Kidney capillary endothelial cell (primary cell): ENCODE measurements at regions not wholly inside any gene's neighbourhood (a gene's known extent, or its start where the extent isn't known, plus 50 kb on each side); places are given as distances from the start of the nearest gene placed in this dataset.
"Not testable (repeated sequence)": the region's sequence is repeated elsewhere in the genome, so short reads cannot be mapped to it uniquely, and the experiment has no call there.

Source experiments
- DNase-seq: peaks from one replicate; pipeline ENCODE4 v3.0.0-alpha.2; 2018; ENCODE audit warnings: low spot score

DNA sequence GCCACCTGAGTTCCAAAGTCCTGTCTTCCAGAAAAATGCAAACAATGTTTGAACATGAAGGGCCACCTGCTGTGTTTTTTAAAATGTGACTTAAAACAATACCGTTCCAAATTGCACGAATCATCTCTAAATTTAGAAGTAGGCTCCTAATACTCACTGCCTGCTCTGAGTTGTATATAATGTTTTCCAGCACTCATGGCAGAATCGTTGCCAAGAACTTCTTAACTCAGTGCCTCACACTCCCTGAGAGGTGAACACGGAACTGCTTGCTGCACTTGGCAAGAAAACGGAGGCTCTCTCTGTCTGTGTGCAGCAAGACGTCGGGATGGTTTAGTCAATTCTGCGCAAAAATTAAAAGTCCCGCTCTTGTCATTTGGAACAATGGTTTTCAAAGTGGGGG, 757.3 kb upstream of the AUTS2 start:
- no peak for DNase-seq

- not testable (repeated sequence) for DNase-seq
These were observed 754.3 kb upstream of the AUTS2 start for GRCh38 chr7:68843985-68844384.

- no peak for DNase-seq
These were observed 751.4 kb upstream of the AUTS2 start for GRCh38 chr7:68846811-68847325.

GRCh38 chr7:68853254-68853653, 745.0 kb upstream of the AUTS2 start:
- no peak for DNase-seq

- DNase-seq = no peak
These were observed 740.7 kb upstream of the AUTS2 start for GRCh38 chr7:68857571-68857970.

DNA sequence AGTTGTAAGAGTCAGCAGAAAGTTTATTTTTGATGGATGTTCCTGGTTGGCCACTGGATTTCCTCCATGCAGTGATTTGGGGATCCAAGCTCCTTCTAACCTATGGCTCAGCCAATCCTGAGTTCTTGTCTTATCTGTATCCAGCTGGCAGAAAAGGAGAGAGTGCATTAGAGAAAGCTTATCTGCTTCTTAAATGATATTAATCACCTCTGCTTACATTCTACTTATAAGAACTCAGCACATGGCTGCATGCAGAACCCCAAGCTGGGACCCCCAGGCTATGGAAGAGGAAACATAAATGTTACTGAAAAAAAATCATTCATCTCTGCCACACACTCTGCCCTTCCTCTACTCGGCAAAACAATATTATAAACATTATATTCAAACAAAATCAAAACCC, 739.8 kb upstream of the AUTS2 start:
- DNase-seq = no peak

- no peak for DNase-seq
These were observed 737.1 kb upstream of the AUTS2 start for GRCh38 chr7:68861171-68861570.

GRCh38 chr7:68862261-68862660, 736.0 kb upstream of the AUTS2 start:
- no peak for DNase-seq

- no peak for DNase-seq
These were observed 735.5 kb upstream of the AUTS2 start for GRCh38 chr7:68862736-68863135.

GRCh38 chr7:68865351-68866199, 732.7 kb upstream of the AUTS2 start:
- DNase-seq = no peak

DNA sequence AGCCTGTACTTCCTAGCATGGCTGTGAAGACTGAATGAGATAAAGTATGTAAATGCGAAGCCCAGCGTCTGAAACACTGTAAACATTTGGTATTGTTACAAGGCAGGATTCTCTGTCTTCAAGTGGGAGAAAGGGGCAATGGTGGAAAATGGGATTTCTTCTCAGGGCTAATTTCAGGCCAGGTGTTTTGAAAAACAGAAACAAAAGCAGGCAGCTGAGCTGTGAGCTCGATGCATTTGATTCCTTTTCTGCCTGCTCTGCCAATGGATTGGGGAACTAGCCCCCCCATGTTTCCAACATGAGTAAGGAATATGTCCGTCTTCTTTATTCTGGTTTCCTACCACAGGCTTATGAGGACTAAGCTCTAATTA, 732.1 kb upstream of the AUTS2 start:
- DNase-seq = no peak

GRCh38 chr7:68866721-68867120, 731.6 kb upstream of the AUTS2 start:
- not testable (repeated sequence) for DNase-seq

DNA sequence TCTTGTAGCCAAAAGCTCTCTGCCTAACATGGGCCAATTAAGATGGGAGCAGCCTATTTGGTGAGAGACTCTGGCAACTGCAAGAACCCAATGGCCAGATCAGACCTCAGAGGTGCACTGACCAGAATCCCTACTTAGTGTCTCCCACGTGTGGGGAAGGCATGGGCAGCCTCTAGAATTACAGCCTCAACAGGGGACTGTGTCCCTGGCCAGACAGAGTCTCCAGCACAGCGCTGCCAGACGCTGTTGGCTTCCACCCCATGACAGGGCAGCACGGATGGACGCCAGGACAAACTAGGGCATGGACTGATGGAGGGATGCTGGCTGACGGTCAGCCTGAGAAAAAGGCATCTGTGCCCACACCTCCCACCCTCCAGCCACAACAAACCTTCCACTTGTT, 729.3 kb upstream of the AUTS2 start:
- no peak for DNase-seq

GRCh38 chr7:68873616-68874015, 724.7 kb upstream of the AUTS2 start:
- no peak for DNase-seq

- no peak for DNase-seq
These were observed 722.4 kb upstream of the AUTS2 start for GRCh38 chr7:68875857-68876256.

DNA sequence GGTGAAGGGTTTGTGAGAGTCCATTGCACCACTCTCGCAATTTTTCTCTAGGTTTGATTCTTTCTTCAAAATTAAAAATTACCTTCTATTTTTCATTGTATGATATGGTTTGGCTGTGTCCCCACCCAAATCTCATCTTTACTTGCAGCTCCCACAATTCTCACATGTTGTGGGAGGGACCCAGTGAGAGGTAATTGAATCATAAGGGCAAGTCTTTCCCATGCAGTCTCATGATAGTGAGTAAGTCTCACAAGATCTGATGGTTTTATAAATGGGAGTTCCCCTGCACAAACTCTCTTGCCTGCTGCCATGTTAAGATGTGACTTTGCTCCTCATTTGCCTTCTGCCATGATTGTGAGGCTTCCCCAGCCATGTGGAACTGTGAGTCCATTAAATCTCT, 711.2 kb upstream of the AUTS2 start:
- not testable (repeated sequence) for DNase-seq

- DNase-seq = no peak
These were observed 709.3 kb upstream of the AUTS2 start for GRCh38 chr7:68888971-68889385.

GRCh38 chr7:68892236-68892635, 706.0 kb upstream of the AUTS2 start:
- DNase-seq = no peak

DNA sequence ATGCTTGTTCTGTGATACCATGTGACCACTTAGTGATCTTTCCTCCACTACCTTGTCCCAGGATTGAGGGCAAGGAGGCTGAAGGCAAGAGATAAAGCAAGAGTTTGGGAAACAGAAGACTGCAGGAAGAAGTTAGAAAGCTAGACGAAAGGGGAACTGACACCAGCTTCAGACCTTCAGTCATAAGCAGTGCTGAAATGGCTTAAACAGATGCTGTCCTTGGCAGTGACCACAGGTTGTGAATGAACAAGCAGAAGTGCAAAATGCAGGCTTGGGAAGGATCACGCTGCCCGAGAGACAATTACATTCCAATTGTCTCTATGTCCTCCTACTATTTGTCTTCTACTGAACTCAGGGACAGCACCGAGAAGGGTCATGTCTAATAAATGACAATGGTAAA, 704.9 kb upstream of the AUTS2 start:
- DNase-seq = no peak

DNA sequence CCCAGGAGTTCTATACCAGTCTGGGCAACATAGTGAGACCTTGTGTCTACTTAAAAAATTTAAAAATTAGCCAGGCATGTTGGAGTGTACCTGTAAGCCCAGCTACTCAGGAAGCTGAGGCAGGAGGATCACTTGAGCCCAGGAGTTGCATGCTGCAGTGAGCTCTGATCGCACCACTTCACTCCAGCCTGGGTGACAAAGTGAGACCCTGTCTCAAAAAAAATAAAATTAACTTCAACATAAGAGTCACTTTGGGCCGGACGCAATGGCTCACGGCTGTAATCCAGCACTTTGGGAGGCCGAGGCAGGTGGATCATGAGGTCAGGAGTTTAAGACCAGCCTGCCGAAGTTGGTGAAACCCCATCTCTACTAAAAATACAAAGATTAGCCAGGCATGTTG, 699.1 kb upstream of the AUTS2 start:
- DNase-seq = not testable (repeated sequence)

GRCh38 chr7:68900096-68900495, 698.2 kb upstream of the AUTS2 start:
- no peak for DNase-seq

DNA sequence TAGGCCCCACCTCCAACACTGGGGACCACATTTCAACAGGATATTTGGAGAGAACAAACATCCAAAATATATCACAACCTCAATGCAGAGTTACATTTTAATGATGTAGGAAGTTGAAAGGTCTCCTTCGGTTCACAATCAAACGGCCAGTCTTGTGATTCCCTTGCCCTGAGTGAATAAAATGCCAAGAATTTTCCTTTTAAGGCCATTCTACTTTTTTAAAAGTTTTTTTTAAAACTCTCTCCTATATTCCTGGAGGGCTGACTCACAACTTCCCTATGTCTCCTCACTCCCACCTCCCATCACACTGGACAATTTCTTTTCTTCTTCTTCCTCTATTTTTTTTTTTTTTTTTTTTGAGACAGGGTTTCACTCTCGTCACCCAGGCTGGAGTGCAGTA, 693.6 kb upstream of the AUTS2 start:
- no peak for DNase-seq

GRCh38 chr7:68911754-68912153, 686.5 kb upstream of the AUTS2 start:
- no peak for DNase-seq

DNA sequence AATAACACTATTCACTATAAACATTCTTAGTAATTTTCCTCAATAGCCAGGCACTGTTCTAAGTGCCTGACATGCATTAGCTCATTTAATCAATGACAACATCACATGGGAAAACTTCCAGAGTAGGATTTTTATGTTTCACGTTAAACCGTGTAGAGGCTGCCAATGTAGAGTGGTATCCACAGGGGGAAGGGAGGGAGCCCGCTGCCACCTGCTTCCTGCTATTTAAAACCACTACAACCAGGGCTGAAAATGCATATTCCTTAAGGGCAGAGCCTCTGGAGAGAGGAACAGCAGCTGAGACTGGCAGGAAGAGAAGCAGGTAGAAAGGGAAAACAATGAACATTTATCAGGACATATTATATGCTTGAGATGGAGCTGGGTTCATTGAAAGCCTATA, 684.3 kb upstream of the AUTS2 start:
- no peak for DNase-seq
